GM18511 (cell line): ENCODE measurements at regions not wholly inside any gene's neighbourhood (a gene's known extent, or its start where the extent isn't known, plus 50 kb on each side); places are given as distances from the start of the nearest gene placed in this dataset.

Experiments used
- ATAC-seq: cut with Tn5 transposase; IDR thresholded peaks from one replicate; pipeline ENCODE4 v1.9.1; 2021; ENCODE audit warnings: mild to moderate bottlenecking, moderate library complexity; ENCODE audit not compliant: unreplicated experiment

DNA sequence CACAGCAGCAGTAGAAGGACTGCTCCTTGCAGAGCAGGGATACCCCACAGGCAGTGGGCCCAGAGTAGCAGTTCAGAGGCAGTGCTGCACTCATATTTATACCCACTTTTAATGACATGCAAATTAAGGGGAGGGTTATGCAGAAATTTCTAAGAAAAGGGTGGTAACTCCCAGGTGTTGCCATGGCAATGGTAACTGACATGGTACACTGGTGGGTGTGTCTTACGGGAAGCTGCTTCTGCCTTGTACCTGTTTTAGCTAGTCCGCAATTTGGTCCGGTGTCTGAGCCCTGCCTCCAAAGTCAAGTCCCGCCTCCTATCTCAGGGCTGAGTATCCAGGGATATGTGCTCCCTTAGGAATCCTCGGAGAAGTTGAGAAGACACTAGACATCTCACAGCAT lies 79.2 kb upstream of the UQCRFS1 start:
- no peak for ATAC-seq

DNA sequence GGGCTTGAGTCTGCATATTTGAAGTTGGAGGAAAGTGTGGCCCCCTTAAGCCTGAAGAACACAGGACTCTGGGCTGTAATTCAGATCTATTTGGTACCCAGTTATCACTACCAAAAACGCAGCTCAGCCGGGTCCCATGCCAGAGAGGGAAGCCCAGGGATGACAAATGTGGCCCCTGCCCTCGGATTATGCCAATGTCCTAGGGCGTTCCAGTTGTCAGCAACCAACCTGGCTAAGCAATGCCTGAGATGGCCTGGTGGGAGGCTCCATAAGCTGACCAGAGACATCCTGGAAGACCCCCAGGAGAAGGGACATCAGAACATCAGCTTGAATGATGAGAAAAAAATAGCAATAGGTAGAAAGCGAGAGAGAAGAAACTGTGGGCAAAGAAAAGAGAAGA lies 79.6 kb upstream of the UQCRFS1 start:
- no peak for ATAC-seq

DNA sequence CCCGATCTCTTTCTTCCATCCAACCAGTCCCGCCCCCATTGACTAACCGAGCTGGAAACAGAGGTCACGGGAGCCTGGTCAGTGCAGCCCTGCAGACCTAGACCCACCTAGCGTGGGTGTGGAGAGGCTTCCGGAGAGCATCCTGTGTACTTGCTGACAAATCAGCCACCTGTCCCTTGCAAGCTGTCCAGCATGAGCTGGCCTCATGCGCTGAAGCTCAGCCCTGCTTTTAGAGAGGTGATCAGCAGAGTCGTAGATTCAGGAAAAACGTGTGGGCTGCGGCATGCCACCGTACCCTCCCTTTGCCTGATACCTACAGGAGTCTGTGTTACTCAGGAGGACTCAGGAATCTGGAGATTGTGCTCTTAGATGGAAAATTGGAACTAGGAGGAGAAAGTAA lies 80.3 kb upstream of the UQCRFS1 start:
- ATAC-seq, result no peak

DNA sequence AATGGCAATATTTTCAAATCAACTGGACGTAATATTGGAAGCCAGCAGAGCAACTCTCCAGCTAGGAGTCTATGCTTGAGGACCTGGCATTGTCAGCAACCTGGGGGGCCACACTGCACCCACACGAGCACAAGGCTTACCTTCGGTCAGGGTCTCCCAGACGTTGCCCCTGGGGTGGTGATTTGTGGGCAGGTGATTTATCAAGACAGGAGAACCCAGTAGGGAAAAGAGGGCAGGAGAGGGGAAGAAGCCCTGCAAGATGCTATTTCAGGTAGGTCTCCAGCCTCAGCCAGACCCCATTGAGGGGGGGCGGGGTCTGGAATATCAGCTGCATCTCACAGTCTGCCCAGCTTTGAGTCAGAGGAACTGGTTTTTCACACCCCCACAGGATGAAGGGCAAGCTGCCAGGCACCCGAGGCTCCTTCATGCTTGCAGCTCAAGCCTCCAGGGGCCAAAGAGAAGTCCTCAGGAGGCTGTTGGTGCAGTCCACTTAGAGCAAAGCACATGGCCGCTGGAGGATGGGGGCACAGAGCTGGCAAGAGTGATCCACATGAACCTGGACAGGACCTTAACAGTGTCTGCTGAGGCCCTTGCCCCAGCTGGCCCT lies 80.9 kb upstream of the UQCRFS1 start:
- no peak for ATAC-seq

DNA sequence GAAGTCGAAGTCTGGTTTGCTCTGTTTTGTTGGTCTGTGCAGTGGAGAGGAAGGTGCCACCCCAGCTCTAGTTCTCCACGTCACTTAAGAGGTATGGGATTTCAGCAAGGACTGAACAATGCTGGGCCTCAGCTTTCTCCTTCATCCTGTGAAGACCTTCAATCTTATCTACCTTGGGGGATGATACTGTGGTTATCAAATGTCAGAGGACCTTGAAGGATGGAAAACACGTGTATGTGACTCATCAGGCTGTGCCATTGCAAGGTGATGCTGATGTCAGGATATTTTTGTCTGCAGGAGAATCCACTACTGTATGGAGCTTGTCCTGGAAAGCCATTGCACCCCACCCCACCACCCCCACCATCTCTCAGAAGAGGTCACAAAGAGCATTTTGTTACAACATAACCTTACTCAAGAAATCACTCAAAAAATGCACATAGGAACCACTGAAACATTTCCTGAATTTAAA lies 81.4 kb upstream of the UQCRFS1 start:
- ATAC-seq, result no peak

DNA sequence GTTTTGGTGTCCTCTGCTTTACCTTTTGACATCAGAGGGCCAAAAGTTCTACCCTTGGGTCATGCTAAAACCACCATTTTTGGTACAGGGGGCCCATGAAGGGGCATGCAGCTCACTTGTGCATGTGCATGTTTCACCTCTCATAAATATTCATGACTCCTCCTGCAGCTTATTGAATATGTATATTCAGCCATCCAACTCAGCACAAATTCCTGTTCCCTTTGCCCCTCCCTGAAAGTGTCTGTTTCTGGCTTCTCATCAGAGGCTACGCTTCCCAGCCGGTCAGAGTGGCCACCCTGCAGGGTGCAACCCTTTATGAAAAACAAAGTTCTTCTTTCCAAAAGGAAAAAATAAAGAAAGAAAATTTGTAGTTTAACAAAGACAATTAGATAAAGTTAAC lies 82.3 kb upstream of the UQCRFS1 start:
- no peak for ATAC-seq

DNA sequence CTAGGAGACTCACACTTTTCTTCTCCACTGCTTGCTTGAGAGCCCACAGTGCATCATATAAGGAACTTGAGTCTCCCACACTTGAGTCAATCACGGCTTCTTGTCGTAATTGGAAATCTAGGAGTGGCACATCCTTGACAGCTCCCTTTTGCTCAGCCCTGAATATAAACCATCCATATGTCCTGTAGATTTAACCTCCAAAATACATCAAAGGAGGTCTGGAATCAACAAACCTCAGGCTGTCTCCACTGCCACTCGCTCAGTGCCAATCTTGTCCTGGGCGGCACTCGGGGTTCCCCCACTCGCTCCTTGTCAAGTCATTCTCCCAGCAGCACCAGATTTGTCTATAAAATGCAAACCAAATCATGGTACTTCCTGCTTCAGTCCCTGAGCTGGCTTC lies 84.4 kb upstream of the UQCRFS1 start:
- no peak for ATAC-seq

DNA sequence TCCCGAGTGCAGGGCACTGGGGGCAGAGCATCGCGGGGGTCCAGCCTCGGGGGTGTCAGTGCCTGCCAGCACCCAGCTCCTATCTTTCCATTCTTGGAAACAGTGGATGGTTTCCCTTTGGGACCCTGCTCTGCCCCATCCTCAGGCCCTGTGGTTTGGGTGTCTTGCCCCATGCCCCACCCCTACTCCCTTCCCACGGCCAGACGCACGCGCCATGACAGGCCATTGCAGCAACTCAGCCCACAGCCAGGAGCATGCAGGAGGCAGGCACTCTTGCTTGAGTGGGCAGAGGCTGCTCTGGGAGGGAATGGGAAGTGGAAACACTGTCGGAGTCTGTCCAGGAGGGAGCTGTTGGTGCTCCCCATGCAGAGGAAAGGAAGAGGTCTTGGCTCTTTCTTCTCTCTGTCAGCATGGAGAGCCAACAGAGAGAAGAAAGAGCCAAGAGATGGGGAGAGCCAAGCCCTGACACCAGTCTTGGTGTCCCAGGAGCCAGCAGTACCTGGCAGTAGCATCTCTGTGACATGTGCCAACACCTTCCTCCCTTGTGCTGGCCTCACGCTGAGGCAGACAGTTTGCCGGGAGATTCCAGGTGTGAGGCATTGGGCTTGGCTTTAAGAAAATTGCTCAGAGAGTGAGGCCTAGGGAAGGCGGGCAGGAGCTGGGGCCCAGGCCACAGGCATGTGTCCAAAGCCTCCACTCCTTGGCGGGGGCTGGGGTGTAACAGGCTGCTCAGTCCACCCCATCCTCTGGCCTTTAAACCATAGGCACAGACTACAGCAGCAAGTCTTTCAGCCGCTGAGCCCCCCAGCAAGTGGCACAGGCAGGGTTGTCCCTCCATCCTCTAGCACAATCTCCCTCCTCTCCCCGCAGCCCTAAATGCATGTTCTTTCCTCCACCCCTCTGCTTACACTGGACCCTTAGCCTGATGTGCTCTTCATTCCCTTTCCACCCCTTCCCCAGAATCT lies 86.7 kb upstream of the UQCRFS1 start:
- ATAC-seq, result no peak

DNA sequence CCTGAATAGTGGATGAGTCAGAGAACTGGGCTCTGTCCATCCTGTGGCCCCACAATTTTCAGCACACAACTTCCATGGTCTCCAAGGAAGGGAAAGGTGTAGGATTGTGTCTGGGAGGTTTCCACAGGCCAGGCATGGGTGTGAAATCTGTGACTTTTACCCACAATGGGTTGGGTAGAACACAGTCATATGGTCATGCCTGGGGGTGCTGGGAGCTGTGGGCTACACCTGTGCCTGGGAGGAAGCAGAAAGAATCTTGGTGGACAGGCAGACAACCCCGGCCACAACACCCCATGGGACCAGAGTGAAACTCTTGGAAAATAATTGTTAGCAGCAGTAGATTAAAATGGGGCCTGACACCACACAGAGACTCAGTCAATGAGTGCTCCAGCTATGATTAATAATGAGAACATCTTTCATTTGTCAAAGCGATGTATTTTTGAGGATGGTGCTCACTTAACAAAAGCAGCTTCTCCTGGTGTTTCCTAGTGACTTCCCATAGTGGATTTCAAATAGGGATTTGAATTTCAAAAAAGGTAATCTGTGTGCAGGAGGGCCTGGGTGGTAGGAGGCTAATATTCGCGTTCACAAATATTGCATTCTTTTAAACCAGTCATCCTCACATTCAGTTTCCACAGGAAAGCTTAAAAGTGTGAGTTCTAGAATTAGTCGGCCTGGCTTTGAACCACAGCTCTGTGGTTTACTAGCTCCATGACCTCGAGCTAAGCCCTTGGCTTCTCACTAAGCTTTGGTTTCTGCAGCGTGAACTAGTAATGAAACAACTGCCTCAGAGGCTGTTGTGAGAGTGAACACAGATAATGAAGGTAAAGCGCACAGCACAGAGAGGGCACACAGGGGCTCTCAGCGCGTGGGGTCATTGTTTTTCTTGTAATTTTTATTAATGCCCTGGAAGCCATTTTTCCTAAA lies 89.3 kb upstream of the UQCRFS1 start:
- ATAC-seq, result no peak

DNA sequence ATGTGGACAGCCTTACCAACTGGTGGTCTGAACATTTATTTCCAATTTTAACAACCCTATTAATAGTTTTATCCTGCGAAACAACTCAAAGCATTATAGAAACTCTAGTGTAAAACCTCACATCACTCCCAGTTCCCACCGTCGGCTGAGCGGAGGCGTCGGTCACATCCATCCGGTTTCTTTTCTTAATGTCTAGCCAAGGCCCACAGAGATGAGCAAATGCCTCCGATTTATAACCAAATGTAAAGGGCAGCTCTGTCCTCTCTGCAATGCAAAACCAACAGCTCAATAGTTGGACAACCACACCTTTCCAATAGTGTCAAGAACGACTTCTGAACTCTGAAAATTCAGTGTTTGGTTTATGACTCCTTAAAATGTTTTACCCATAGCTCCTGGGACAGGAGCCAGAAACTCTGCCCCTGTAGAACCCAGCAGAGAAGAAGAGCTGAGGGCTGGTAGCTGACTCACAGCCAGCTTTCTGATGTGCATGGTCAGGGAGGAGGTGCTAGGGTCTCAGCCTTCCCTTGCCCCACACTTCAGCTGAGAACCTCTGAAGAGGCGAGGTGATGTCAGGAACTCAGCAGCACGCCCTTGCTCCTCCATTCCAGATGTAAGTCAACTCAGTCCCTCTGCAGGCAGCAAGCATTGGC lies 90.2 kb upstream of the UQCRFS1 start:
- ATAC-seq, result no peak

DNA sequence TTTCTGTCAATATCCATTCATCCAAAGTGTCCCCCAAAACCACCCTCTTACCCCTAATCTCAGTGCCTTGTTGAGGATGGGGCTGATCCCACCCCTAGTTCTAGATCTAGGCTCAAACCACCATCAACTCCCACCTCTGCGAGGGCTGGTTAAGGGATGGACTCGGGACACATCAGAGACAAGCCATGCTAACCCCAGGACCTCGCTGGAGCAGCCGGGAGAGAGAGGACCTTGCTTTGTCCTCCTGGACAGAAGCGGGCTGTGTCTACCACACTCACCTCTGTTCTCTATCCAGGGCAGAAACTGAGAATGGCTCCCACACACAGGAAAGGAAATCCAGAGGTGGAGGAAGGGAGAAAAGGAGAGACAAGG lies 90.8 kb upstream of the UQCRFS1 start:
- ATAC-seq, result no peak

DNA sequence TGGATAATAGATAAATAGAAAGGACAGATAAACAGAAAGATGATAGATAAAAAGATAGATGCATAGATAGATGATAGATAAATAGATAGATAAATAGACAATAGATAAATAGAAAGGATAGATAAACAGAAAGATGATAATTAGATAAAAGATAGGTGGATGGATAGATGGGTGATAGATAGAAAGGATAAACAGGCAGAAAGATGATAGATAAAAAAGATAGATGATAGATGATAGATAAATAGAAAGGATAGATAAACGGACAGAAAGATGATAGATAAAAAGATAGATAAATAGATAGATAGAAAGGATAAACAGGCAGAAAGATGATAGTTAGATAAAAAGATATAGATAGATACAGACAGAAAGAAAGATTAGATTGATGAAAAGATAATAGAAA lies 92.3 kb upstream of the UQCRFS1 start:
- no peak for ATAC-seq

DNA sequence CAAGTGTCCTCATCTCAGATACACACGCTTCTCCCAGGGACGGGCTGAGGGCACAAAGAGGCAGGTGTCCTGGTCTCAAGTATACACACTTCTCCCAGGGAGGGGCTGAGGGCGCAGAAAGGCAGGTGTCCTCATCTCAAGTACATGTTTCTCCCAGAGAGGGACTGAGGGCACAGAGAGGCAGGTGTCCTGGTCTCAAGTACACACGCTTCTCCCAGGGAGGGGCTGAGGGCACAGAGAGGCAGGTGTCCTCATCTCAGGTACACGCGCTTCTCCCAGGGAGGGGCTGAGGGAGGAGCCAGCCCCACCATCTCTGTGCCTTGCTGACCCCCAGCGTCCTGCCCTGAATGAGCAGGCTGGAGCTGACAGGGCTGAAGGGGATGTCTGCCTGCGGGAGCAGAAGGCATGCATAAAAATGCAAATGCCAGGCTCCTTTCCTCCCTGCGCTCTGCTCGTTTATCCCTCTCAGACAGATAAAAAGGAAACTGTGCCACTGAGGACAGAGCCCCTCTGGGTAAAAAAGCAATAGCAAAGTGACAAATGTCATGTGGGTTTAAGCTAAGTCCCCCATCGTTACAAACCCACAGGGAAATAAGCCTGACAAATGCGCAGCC lies 96.1 kb upstream of the UQCRFS1 start:
- ATAC-seq, result no peak

DNA sequence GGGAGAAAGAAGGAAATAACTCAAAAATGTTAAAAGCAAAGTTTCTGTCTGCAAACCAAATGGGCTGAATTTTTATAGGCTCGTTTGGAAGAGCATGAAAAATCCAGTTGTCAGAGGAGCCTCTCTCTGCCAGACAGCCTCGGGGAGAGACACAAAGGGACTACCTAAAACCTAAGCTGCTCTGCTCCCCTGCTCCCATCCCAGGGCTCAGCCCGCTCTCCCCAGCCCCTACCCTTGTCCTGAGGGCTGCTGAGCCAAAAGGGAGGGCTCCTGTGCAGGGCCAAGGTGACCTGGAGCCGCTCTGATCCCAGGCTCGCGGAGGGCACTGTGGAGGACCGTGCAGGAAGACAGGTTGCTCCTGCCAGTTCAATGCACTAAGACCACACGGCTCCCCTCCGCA lies 96.7 kb upstream of the UQCRFS1 start:
- no peak for ATAC-seq

DNA sequence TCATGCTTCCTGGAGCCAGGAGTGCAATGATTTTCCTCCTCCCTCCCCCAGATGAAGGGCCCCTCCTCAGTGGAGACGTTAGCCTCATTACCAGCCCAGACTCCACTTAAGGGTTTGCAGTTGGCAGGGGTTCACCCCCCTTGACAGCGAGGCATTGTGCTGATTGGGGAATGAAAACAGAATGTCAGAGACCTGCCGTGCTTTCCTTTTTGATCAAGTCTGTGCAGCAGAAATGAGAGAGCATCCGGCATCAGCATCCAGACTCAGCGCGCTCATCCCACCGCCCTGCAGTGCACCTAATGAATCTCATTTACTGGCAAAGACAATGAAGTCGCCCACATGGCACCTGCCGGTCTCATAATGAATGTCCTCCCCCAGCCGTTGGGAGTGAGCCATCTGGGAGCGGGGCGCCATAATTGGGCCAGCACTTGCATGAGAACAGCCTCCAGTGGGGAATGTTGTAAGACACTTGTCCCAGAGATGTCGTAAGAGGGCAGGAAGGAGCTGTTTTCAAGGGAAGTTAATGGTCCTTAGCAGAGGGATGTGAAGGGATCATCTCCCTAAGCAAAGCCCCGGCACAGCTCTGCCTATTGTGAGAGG lies 98.3 kb upstream of the UQCRFS1 start:
- no peak for ATAC-seq

DNA sequence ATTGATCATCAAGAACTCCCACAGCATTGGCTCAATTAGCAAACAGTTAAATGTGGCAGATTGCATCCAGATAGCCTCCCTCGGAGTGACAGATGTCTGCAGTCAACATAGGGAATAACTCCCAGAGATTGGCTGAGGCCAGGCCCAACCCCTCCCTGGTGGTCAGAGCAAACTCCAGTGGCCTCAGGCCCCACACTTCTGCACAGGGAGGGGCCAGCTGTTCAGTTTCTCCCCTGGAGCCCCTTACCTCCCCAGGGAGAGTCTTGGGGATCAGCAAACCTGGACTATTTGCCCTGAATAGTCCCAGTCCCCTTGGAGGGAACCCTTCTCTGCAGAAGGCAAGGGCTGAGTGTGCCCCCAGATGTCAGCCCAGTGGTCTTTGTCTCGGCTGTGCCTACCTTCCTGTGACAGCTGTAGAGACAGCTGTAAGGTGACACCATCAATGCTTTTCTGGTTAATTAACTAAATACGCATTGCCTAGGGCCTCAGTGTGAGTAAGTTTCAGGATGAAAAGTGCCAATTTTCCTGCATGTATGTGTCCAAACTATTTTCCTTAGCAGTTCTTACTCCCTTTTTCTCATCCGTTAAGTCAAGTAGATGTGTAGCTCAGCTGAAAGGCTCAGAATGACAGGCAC lies 102.7 kb upstream of the UQCRFS1 start:
- no peak for ATAC-seq

DNA sequence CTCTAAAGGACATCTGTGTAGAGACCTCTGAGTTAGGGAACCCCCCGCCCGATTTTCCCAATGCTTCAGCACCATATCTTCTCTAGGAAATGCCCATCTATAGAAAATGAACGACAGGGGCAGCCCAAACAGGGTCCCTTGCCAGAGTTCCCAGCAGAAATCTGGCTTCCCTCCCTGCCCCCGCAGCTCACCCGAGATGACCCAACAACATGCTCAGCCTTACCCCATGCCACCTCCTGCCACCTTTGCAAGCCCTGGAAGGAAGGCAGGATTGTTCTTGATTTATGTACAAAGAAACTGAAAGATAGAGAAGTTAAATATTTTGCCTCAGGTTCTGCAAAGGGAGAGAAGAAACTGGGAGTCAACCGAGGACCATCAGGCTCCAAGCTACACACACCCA lies 105.6 kb upstream of the UQCRFS1 start:
- ATAC-seq, result no peak

DNA sequence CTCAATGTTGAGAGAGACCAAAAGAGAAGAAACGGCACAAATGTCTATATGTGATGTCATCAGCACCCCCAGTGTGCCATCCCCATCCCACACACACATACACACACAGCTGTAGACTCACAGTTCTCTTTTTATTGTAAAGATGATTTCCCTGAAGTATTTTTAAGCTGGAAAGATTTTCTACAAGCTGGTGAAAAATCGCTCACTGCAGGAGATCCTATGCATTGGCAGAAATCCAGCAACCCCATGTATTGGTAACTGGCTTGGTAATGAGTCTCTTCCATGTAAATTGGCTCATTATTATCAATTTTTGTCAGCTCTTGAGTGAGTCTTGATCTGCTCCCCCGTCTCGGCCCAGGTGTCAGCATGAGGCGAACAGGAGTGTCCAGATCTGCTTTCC lies 107.1 kb upstream of the UQCRFS1 start:
- ATAC-seq, result no peak

DNA sequence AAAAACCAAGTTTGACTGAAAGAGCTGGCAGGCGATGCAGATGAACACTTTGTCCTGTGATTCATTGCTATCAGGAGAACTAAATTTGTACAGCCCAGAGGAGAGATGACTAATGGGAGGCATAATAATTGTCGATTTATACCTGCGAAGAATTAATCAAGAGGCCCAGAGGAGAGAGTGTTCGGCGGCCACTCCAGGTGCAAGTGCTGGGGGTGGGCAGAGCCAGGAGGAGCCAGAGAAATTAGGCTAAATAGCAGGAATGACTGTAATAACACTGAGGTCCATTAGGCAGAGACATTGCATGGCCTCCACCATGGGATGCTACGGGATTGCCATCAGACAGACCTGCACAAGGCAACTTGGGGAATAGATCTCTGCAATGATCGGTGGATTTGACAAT lies 107.7 kb upstream of the UQCRFS1 start:
- no peak for ATAC-seq

DNA sequence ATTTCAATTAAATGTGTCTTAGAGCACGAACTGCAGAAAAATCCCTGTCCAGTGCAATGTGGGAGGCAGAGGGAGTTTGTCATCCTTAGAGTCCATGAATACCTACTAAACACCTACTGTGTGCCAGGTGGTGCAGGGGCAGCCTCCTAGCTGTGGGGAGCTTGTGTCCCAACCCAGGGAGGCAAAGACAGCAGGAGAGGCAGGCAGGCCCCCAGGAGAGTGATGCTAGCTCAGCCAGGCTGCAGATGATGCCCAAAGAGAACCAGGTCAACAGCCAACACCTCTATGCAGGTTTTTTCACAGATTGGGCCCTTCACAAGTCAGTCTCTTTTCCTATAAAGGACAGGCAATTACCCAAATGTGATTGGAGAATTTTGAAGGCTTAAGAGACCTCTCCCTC lies 108.2 kb upstream of the UQCRFS1 start:
- ATAC-seq, result no peak
